Heart left ventricle (tissue), 16 donors: ENCODE measurements at regions not wholly inside any gene's neighbourhood (a gene's known extent, or its start where the extent isn't known, plus 50 kb on each side); places are given as distances from the start of the nearest gene placed in this dataset.

Source experiments
- ATAC-seq, 4 donors: fragments of 200-7000 bp; cut with Tn5 transposase; one replicate each; pipeline ENCODE4 v1.9.1; 2020 to 2022; ENCODE audit warnings: moderate library complexity in 4 of 4, mild to moderate bottlenecking in 3 of 4, moderate number of reproducible peaks in 1 of 4
- DNase-seq, 5 donors: peaks; one replicate each; pipeline ENCODE4 v3.0.0-alpha.2; 2020
- H3K27ac ChIP-seq, 12 donors: fragments of 200-600 bp; sonication (generic) in 4 of 12; one replicate each; pipeline versions ENCODE4 v1.5.0 to v1.8.0; 2016 to 2022; ENCODE audit warnings: mild to moderate bottlenecking in 2 of 12
- H3K27me3 ChIP-seq, 9 donors: fragments of 200-600 bp; sonication (generic) in 2 of 9; one replicate each; pipeline versions ENCODE4 v1.5.1 to v1.8.0; 2016 to 2022; ENCODE audit warnings: mild to moderate bottlenecking in 3 of 9
- H3K36me3 ChIP-seq, 9 donors: fragments of 200-600 bp; sonication (generic) in 2 of 9; one replicate each; pipeline versions ENCODE4 v1.5.0 to v1.8.0; 2018 to 2022; ENCODE audit warnings: mild to moderate bottlenecking in 2 of 9
- H3K4me1 ChIP-seq, 12 donors: fragments of 200-600 bp; sonication (generic) in 4 of 12; one replicate each; pipeline versions ENCODE4 v1.5.0 to v1.8.0; 2016 to 2022; ENCODE audit warnings: mild to moderate bottlenecking in 3 of 12
- H3K4me3 ChIP-seq, 12 donors: fragments of 200-600 bp; sonication (generic) in 4 of 12; one replicate each; pipeline versions ENCODE4 v1.5.0 to v1.8.0; 2017 to 2022; ENCODE audit warnings: mild to moderate bottlenecking in 9 of 12, moderate library complexity in 4 of 12
- H3K9me3 ChIP-seq, 12 donors: fragments of 200-600 bp; sonication (generic) in 4 of 12; one replicate each; pipeline versions ENCODE4 v1.5.0 to v1.8.0; 2016 to 2022; ENCODE audit warnings: mild to moderate bottlenecking in 1 of 12
- POLR2A ChIP-seq, 2 donors: fragments of 450-650 bp; IDR thresholded peaks; one replicate each; pipeline ENCODE4 v1.6.1; 2017; ENCODE audit warnings: antibody characterized with exemption in 2 of 2, mild to moderate bottlenecking in 2 of 2, moderate library complexity in 2 of 2
- WGBS, 4 donors: extraction: QIAGEN DNeasy Blood & Tissue Kit in 2 of 4; methylation state at CpG; one replicate each; pipeline versions ENCODE4 v1.1.5 to v1.1.7; 2013 to 2018; 5-methylcytosine and 5-hydroxymethylcytosine counted together
- intact Hi-C, 10 donors: fragments of 100-400 bp; cut with DNase I; formaldehyde crosslinking; loops; one replicate each; pipeline versions ENCODE4 v1.11.1 to v1.14.2; 2022
- TF ChIP-seq, protein P1 (sequence below), 12 donors: fragments of 200-600 bp; sonication (generic) in 4 of 12; IDR thresholded peaks; one replicate each; pipeline versions ENCODE4 v1.5.0 to v1.8.0; 2018 to 2022; ENCODE audit warnings: antibody characterized with exemption in 12 of 12, mild to moderate bottlenecking in 5 of 12
- donor health status: ischemic (EF 13 %, LVEDD 7.1; RV severe dilation, severe dysfunction).
- donor health status: healthy with polysubstance abuse.
- donor health status: DM: no; HTN: yes; CAD: no.
- donor health status: DM: no; HTN: no; CAD: no.
- donor health status: ischemic (EF 25% LVEDD 6.9; RV normal size, moderate dysfunction).
- donor health status: ischemic (EF 25% LVEDD 5.7; RV mildly dilated, moderate dysfunction).
- donor health status: healthy.
- donor health status: DM: yes; HTN: yes; CAD: no.
- donor health status: ischemic (EF 35%, LVEDD 5.7; RV mildly dilated, moderate dysfunction).
- donor health status: nonischemic (EF 11% LVEDD 7.7; RV severe dilation, severe dysfunction).
- donor health status: DM: yes; HTN: yes; CAD: no.
- donor health status: PGD.
- donor health status: ischemic (EF 29% LVEDD 5.4; RV normal size, mild dysfunction).
- donor health status: nonischemic (EF 23%, LVEDD 6.1; RV moderate dilation, normal function).

- TF ChIP-seq POLR2A (IDR thresholded peaks at IDR 0.05): no peak
- TF ChIP-seq, protein P1, sequence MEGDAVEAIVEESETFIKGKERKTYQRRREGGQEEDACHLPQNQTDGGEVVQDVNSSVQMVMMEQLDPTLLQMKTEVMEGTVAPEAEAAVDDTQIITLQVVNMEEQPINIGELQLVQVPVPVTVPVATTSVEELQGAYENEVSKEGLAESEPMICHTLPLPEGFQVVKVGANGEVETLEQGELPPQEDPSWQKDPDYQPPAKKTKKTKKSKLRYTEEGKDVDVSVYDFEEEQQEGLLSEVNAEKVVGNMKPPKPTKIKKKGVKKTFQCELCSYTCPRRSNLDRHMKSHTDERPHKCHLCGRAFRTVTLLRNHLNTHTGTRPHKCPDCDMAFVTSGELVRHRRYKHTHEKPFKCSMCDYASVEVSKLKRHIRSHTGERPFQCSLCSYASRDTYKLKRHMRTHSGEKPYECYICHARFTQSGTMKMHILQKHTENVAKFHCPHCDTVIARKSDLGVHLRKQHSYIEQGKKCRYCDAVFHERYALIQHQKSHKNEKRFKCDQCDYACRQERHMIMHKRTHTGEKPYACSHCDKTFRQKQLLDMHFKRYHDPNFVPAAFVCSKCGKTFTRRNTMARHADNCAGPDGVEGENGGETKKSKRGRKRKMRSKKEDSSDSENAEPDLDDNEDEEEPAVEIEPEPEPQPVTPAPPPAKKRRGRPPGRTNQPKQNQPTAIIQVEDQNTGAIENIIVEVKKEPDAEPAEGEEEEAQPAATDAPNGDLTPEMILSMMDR (IDR thresholded peaks at IDR 0.05): no peak
- Histone ChIP-seq H3K4me3 (no peak overlapping the region), H3K27ac (peak overlapping the region in 1 of 12 donors; percentile 33), H3K4me1 (peaks cover 0 to 12% (median 0%) of the 10 kb centered on the region in 12 donors), H3K36me3 (no peaks in the 10 kb centered on the region), H3K9me3 (no peaks in the 10 kb centered on the region), H3K27me3 (no peaks in the 10 kb centered on the region)
- intact Hi-C loops: no loop called here
- WGBS, 4 donors: 50 to 63% (median 56%) methylated on average over 3 of the region's 3 CpGs
- ATAC-seq (no peak), DNase-seq (no peak)
Observed at GRCh38 chr5:152527358-152528052, 122.4 kb upstream of the NMUR2 start.

GRCh38 chr5:152529440-152529839, 124.4 kb upstream of the NMUR2 start:
- Histone ChIP-seq H3K4me3 (no peak overlapping the region), H3K4me1 (peaks cover 0 to 12% (median 0%) of the 10 kb centered on the region in 12 donors), H3K9me3 (no peaks in the 10 kb centered on the region), H3K27me3 (no peaks in the 10 kb centered on the region), H3K36me3 (no peaks in the 10 kb centered on the region), H3K27ac (no peak overlapping the region)
- intact Hi-C loops: no loop called here
- no peak for ATAC-seq
- no peak for TF ChIP-seq POLR2A (IDR thresholded peaks at IDR 0.05)
- TF ChIP-seq, protein P1 (IDR thresholded peaks at IDR 0.05): no peak
- DNase-seq: no peak

GRCh38 chr5:152532714-152533113, 127.6 kb upstream of the NMUR2 start:
- intact Hi-C loops: loop anchor here in 9 of 10 donors (1.0 to 10.0 kb wide), 6 partner anchors 616 to 1435 kb away; partner anchors contain the start of gene GRIA1 (in 1 of the 9)
- Histone ChIP-seq H3K4me1 (peaks cover 0 to 6% (median 0%) of the 10 kb centered on the region in 12 donors), H3K27ac (no peak overlapping the region), H3K4me3 (no peak overlapping the region), H3K27me3 (no peaks in the 10 kb centered on the region), H3K36me3 (no peaks in the 10 kb centered on the region), H3K9me3 (no peaks in the 10 kb centered on the region)
- DNase-seq (no peak), ATAC-seq (no peak)
- WGBS, 4 donors: 29 to 45% (median 38%) methylated on average over 2 of the region's 2 CpGs
- no peak for TF ChIP-seq POLR2A (IDR thresholded peaks at IDR 0.05)
- TF ChIP-seq, protein P1 (IDR thresholded peaks at IDR 0.05): peak; percentile 16 to 69 (median 56)

DNA sequence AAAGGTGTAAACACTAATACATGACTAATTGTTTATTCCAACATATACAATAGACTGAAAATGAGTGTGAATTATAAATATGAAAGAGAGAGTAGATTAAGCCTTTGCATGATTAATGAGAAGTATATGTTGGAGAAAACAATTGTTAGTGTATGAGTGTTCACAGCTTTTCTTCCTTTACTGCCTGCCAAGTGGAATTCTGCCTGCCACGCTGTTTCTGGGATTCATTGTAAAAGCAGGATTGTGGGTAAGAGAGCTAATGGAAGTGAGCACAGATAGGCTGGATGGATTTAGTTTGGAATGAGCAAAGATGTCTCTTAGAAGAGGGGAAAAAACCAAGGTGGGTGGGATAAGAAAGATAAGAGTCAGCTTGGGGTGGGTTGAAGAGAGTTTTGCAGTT, 129.6 kb upstream of the NMUR2 start:
- ATAC-seq (no peak), DNase-seq (no peak)
- no peak overlapping the region for H3K4me3 ChIP-seq
- H3K4me1 ChIP-seq: peaks cover 0 to 6% (median 0%) of the 10 kb centered on the region in 12 donors
- no peak overlapping the region for H3K27ac ChIP-seq
- H3K9me3 ChIP-seq: no peaks in the 10 kb centered on the region
- WGBS, 4 donors: 33 to 48% (median 40%) methylated on average over 1 of the region's 1 CpG
- intact Hi-C loops: loop anchor here in 7 of 10 donors (2.0 to 10.0 kb wide), 4 partner anchors 960 to 1433 kb away; partner anchors contain the start of gene GRIA1 (in 1 of the 7)
- H3K27me3 ChIP-seq: no peaks in the 10 kb centered on the region
- H3K36me3 ChIP-seq: no peaks in the 10 kb centered on the region
- no peak for TF ChIP-seq POLR2A (IDR thresholded peaks at IDR 0.05)
- TF ChIP-seq, protein P1 (IDR thresholded peaks at IDR 0.05): no peak
